ENCODE measurements at regions not wholly inside any gene's neighbourhood (a gene's known extent, or its start where the extent isn't known, plus 50 kb on each side); places are given as distances from the start of the nearest gene placed in this dataset.

DNA sequence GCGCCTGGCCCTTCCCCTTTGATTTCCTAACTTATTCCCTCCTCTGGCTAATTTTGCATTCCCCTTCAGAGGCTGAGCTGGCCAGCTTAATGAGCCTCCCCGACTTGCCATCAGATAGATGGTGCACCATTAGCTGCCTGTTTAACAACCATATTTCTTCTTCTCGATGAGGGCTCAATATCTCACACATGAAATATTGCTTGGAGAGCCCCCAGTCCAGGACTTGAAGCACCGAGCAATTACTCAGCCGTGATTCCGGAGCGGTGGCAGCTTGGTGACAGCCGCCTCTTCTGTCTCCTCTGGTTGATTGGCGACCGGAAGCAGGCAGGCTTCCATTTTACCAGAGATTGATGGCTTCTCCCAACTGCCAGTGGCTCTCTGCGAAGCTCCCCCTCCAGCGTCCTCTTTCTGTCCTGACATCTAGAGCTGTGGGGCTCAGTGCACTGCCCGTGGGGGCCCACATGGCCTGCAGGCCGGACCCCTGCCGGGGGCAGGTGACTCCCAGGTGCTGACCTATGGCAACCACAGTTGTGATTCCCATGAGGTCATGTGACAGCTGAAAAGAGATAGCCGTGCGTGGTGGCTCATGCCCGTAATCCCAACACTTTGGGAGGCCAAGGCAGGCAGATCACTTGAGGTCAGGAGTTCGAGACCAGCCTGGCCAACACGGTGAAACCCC, 133.7 kb upstream of the SEC14L1 start:
- Histone ChIP-seq H3K9me3 (ENCODE audit: low read length) (no peaks in the 10 kb centered on the region), H3K4me3 (ENCODE audit: low read length) (no peak overlapping the region), H3K9me2 (replicated peaks; ENCODE audit: low read length) (no peaks in the 10 kb centered on the region), H3K27me3 (ENCODE audit: low read length) (no peaks in the 10 kb centered on the region), H3K9ac (ENCODE audit: low read length) (no peak overlapping the region), H3F3A (ENCODE audit: low read length, unreplicated experiment) (no peaks in the 10 kb centered on the region), H3K36me3 (ENCODE audit: low read depth, low read length) (no peaks in the 10 kb centered on the region), H3K4me1 (ENCODE audit: insufficient read depth, low read length) (peaks cover 18% of the 10 kb centered on the region), H3K4me2 (ENCODE audit: low read length) (no peak overlapping the region), H2AFZ (ENCODE audit: low read length) (no peak overlapping the region), H3K79me2 (ENCODE audit: low read length) (no peaks in the 10 kb centered on the region), H4K20me1 (ENCODE audit: low read length) (no peaks in the 10 kb centered on the region), H3K27ac (ENCODE audit: low read length) (no peak overlapping the region)
- CTCF ChIA-PET = no interaction called here
- DNase-seq (no peak), ATAC-seq (no peak)
- TF ChIP-seq EZH2phosphoT487 (IDR thresholded peaks at IDR 0.05; ENCODE audit: borderline replicate concordance, low read length) (no peak), EZH2 (IDR thresholded peaks at IDR 0.05; ENCODE audit: low read length, unreplicated experiment) (no peak)
- TF ChIP-seq, protein P1, sequence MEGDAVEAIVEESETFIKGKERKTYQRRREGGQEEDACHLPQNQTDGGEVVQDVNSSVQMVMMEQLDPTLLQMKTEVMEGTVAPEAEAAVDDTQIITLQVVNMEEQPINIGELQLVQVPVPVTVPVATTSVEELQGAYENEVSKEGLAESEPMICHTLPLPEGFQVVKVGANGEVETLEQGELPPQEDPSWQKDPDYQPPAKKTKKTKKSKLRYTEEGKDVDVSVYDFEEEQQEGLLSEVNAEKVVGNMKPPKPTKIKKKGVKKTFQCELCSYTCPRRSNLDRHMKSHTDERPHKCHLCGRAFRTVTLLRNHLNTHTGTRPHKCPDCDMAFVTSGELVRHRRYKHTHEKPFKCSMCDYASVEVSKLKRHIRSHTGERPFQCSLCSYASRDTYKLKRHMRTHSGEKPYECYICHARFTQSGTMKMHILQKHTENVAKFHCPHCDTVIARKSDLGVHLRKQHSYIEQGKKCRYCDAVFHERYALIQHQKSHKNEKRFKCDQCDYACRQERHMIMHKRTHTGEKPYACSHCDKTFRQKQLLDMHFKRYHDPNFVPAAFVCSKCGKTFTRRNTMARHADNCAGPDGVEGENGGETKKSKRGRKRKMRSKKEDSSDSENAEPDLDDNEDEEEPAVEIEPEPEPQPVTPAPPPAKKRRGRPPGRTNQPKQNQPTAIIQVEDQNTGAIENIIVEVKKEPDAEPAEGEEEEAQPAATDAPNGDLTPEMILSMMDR (conservative IDR thresholded peaks at IDR 0.05; ENCODE audit: low read depth, low read length) = no peak
- POLR2A ChIA-PET (ENCODE audit: unreplicated experiment) = no interaction called here
- intact Hi-C loops (cut with micrococcal nuclease) = no loop called here
- BruUV-seq (replicated peaks) = no TSS peak

DNA sequence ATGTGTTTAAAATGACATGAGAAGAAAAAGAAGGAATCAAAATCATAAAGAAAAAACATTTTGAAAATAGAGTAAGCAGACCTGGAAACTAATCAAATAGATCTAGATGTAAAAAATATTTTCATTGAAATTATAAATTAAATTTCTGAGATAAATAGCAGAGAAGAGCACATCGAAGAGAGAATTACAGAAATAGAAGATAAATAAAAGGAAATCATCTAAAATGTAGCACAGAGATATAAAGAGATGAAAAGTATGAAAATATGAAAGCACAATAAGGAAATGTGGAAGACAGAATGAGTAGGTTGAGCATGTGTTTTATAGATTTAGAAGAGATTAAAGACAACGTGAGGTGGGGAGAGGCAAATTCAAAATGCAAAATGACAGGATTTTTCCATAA, 130.9 kb upstream of the SEC14L1 start:
- ATAC-seq = no peak
- intact Hi-C loops (cut with micrococcal nuclease) = loop anchor here (2.0 to 5.0 kb wide), 3 partner anchors 57 to 237 kb away; partner anchors contain the start of gene MGAT5B

More for the DNA sequence above, 130.9 kb upstream of the SEC14L1 start:
- no peak overlapping the region for H3K4me2 ChIP-seq (ENCODE audit: low read length)
- no peak overlapping the region for H3K4me3 ChIP-seq (ENCODE audit: low read length)
- 0 out of 2 replicates have a peak, but pooled peaks cover 4% of the 10 kb centered on the region for H3K27me3 ChIP-seq (ENCODE audit: low read length)
- CTCF ChIA-PET = interaction anchor here (0.9 kb wide), 1 partner anchor 245 kb away, joined by 6 read pairs; no protein-coding TSS in a partner anchor
- POLR2A ChIA-PET (ENCODE audit: unreplicated experiment) = no interaction called here
- H2AFZ ChIP-seq (ENCODE audit: low read length) = no peak overlapping the region
- H3K36me3 ChIP-seq (ENCODE audit: low read depth, low read length) = no peaks in the 10 kb centered on the region
- H3F3A ChIP-seq (ENCODE audit: low read length, unreplicated experiment) = no peaks in the 10 kb centered on the region
- BruUV-seq (replicated peaks) = no TSS peak
- TF ChIP-seq, protein P1 (conservative IDR thresholded peaks at IDR 0.05; ENCODE audit: low read depth, low read length) = no peak
- TF ChIP-seq EZH2 (IDR thresholded peaks at IDR 0.05; ENCODE audit: low read length, unreplicated experiment) (no peak), EZH2phosphoT487 (IDR thresholded peaks at IDR 0.05; ENCODE audit: borderline replicate concordance, low read length) (no peak)
- H3K9me3 ChIP-seq (ENCODE audit: low read length) = no peaks in the 10 kb centered on the region
- H3K27ac ChIP-seq (ENCODE audit: low read length) = no peak overlapping the region
- H3K79me2 ChIP-seq (ENCODE audit: low read length) = no peaks in the 10 kb centered on the region
- DNase-seq = no peak
- no peaks in the 10 kb centered on the region for H4K20me1 ChIP-seq (ENCODE audit: low read length)
- no peak overlapping the region for H3K9ac ChIP-seq (ENCODE audit: low read length)
- H3K9me2 ChIP-seq (replicated peaks; ENCODE audit: low read length) = no peaks in the 10 kb centered on the region
- no peaks in the 10 kb centered on the region; the same call in 1 of the 2 replicates for H3K4me1 ChIP-seq (ENCODE audit: insufficient read depth, low read length)

All from PC-3 (cell line).